Esophagus squamous epithelium (tissue), 4 donors: ENCODE measurements at regions not wholly inside any gene's neighbourhood (a gene's known extent, or its start where the extent isn't known, plus 50 kb on each side); places are given as distances from the start of the nearest gene placed in this dataset.

Source experiments
- CTCF ChIP-seq, 6 experiments: fragments of 450-650 bp in 4 of 6; fragments of 200-600 bp in 2 of 6; sonication (generic) in 2 of 6; IDR thresholded peaks; one replicate each; pipeline ENCODE4 v1.5.1; 2016 to 2019; ENCODE audit warnings: antibody characterized with exemption in 6 of 6, mild to moderate bottlenecking in 4 of 6, moderate library complexity in 4 of 6
- POLR2A ChIP-seq, 4 donors: fragments of 450-650 bp; IDR thresholded peaks; one replicate each; pipeline ENCODE4 v1.6.1; 2017; ENCODE audit warnings: antibody characterized with exemption in 4 of 4, mild to moderate bottlenecking in 4 of 4, moderate library complexity in 3 of 4

- no peak for TF ChIP-seq CTCF (IDR thresholded peaks at IDR 0.05)
- TF ChIP-seq POLR2A (IDR thresholded peaks at IDR 0.05) = no peak
Observed at GRCh38 chr3:6806991-6807390, 53.9 kb upstream of the GRM7 start.
